Endothelial cell of umbilical vein (primary cell): ENCODE measurements at regions not wholly inside any gene's neighbourhood (a gene's known extent, or its start where the extent isn't known, plus 50 kb on each side); places are given as distances from the start of the nearest gene placed in this dataset.

Source experiments
- BruUV-seq: library from RNA; stranded (reverse); fragments of 400-500 nt; replicated peaks from 2 replicates; lab custom pipeline; 2021; lab: Mats Ljungman, UMichigan
- CTCF ChIA-PET: fragments of 300-600, 350-600 bp; sonication (Branson Sonifier 250); formaldehyde crosslinking; loops from one replicate; lab custom pipeline; 2021; ENCODE audit warnings: antibody characterized with exemption, inconsistent platforms; lab: Charles Lee
- POLR2A ChIA-PET: fragments of 300-600, 350-600 bp; sonication (Branson Sonifier 250); formaldehyde crosslinking; loops from one replicate; lab custom pipeline; 2021; ENCODE audit warnings: antibody characterized with exemption, inconsistent platforms; lab: Charles Lee
- DNase-seq: peaks from one replicate; pipeline ENCODE4 v3.0.0-alpha.2; 2011; ENCODE audit warnings: low read depth, low spot score
- FAIRE-seq: peaks from 2 replicates; lab custom pipeline; 2011; peaks lifted over from hg19 to GRCh38; lab: Jason Lieb, UNC
- H2AFZ ChIP-seq: 2 replicates; pipeline ENCODE4 v1.6.0; 2012; ENCODE audit warnings: low read depth, low read length, control low read depth, inconsistent platforms
- H3K27ac ChIP-seq: 2 replicates; pipeline ENCODE4 v1.5.1; 2011; ENCODE audit warnings: low read depth, mild to moderate bottlenecking, control low read depth, low read length, moderate library complexity; ENCODE audit not compliant: insufficient read depth
- H3K27me3 ChIP-seq, 2 experiments: 2 replicates each; pipeline versions ENCODE4 v1.6.0 to v1.6.1; 2011; ENCODE audit warnings: low read length in 2 of 2, mixed read lengths in 1 of 2; ENCODE audit not compliant: control insufficient read depth in 2 of 2, insufficient read depth in 2 of 2
- H3K36me3 ChIP-seq, 2 experiments: 2 replicates in 1 of 2; 3 replicates in 1 of 2; pipeline ENCODE4 v1.5.1; 2011; ENCODE audit warnings: low read length in 2 of 2, mild to moderate bottlenecking in 1 of 2, moderate library complexity in 1 of 2; ENCODE audit not compliant: control insufficient read depth in 2 of 2, insufficient read depth in 2 of 2; ENCODE audit errors: extremely low read depth in 1 of 2
- H3K4me1 ChIP-seq: 3 replicates; pipeline ENCODE4 v1.5.1; 2011; ENCODE audit warnings: mild to moderate bottlenecking, low read length; ENCODE audit not compliant: control insufficient read depth, insufficient read depth; ENCODE audit errors: extremely low read depth
- H3K4me2 ChIP-seq: 2 replicates; pipeline ENCODE4 v1.6.1; 2011; ENCODE audit warnings: low read length, control low read depth, mixed read lengths; ENCODE audit not compliant: insufficient read depth
- H3K4me3 ChIP-seq, 3 experiments: fragments of 200-600 bp in 1 of 3; sonication (generic), shearing (Covaris generic) in 1 of 3; replicated peaks in 1 of 3; 2 replicates each; pipeline ENCODE4 v1.5.1; 2011 to 2016; ENCODE audit warnings: control low read depth in 3 of 3, low read length in 3 of 3, mild to moderate bottlenecking in 2 of 3, inconsistent platforms in 1 of 3, low read depth in 1 of 3, moderate library complexity in 1 of 3; ENCODE audit not compliant: insufficient read depth in 1 of 3
- H3K79me2 ChIP-seq: 2 replicates; pipeline ENCODE4 v1.6.0; 2012; ENCODE audit warnings: low read length, inconsistent platforms; ENCODE audit not compliant: control insufficient read depth, insufficient read depth
- H3K9ac ChIP-seq: replicated peaks from 2 replicates; pipeline ENCODE3; 2011; ENCODE audit warnings: low read length, control low read depth; ENCODE audit not compliant: insufficient read depth; ENCODE audit errors: extremely low read depth
- H3K9me1 ChIP-seq: replicated peaks from 3 replicates; pipeline ENCODE4 v1.6.0; 2011; ENCODE audit warnings: mild to moderate bottlenecking, low read length; ENCODE audit not compliant: control insufficient read depth, insufficient read depth; ENCODE audit errors: extremely low read depth
- H3K9me3 ChIP-seq: replicated peaks from 2 replicates; pipeline ENCODE4 v1.5.1; 2012; ENCODE audit warnings: low read length, inconsistent platforms; ENCODE audit not compliant: control insufficient read depth, insufficient read depth
- H4K20me1 ChIP-seq: replicated peaks from 2 replicates; pipeline ENCODE3; 2011; ENCODE audit warnings: mild to moderate bottlenecking, low read length; ENCODE audit not compliant: control insufficient read depth, insufficient read depth; ENCODE audit errors: extremely low read depth
- EZH2 ChIP-seq: IDR thresholded peaks from 2 replicates; pipeline ENCODE4 v1.6.1; 2012; ENCODE audit warnings: borderline replicate concordance, low read depth, mild to moderate bottlenecking, moderate library complexity, low read length, inconsistent platforms; ENCODE audit not compliant: severe bottlenecking
- FOS ChIP-seq: IDR thresholded peaks from 2 replicates; pipeline ENCODE4 v1.6.1; 2011; ENCODE audit warnings: mild to moderate bottlenecking, low read length, moderate library complexity, borderline replicate concordance; ENCODE audit not compliant: insufficient read depth
- GATA2 ChIP-seq: IDR thresholded peaks from 2 replicates; pipeline ENCODE4 v1.7.0; 2011; ENCODE audit warnings: low read depth, mild to moderate bottlenecking, moderate library complexity, mixed read lengths, low read length; ENCODE audit not compliant: insufficient read length, insufficient read depth
- JUN ChIP-seq: IDR thresholded peaks from 2 replicates; pipeline ENCODE4 v1.6.1; 2011; ENCODE audit warnings: borderline replicate concordance, low read depth; ENCODE audit not compliant: insufficient read length, insufficient read depth
- MAX ChIP-seq: IDR thresholded peaks from 2 replicates; pipeline ENCODE4 v1.6.1; 2011; ENCODE audit not compliant: insufficient read depth, insufficient read length
- MYC ChIP-seq: IDR thresholded peaks from one replicate; pipeline ENCODE4 v1.6.1; 2011; ENCODE audit warnings: mild to moderate bottlenecking, low read depth, low read length
- POLR2A ChIP-seq: IDR thresholded peaks from 2 replicates; pipeline ENCODE4 v1.6.1; 2012; ENCODE audit warnings: low read depth, mild to moderate bottlenecking, control low read depth, low read length
- POLR2AphosphoS5 ChIP-seq: IDR thresholded peaks from 2 replicates; pipeline ENCODE4 v1.6.1; 2012; ENCODE audit warnings: low read depth, mild to moderate bottlenecking, control low read depth, low read length, moderate library complexity; ENCODE audit not compliant: insufficient read depth
- dilution Hi-C: fragments of 300-500 bp; cut with MboI; formaldehyde crosslinking; loops from one replicate; pipeline ENCODE4 v1.15.0; 2019; ENCODE audit warnings: low sequenced_read_pairs; ENCODE audit not compliant: extremely low pct_ligation_motif_present
- intact Hi-C: fragments of 100-400 bp; cut with micrococcal nuclease; formaldehyde crosslinking; loops from one replicate; pipeline ENCODE4 v1.10.0; 2022
- TF ChIP-seq, protein P1 (sequence below), 2 donors: IDR thresholded peaks; 1 replicate in 1 of 2; 2 replicates in 1 of 2; pipeline ENCODE4 v1.5.1; 2011; ENCODE audit warnings: low read length in 2 of 2, mild to moderate bottlenecking in 2 of 2, moderate library complexity in 2 of 2, control low read depth in 1 of 2, inconsistent platforms in 1 of 2, low read depth in 1 of 2; ENCODE audit not compliant: insufficient read depth in 1 of 2; ENCODE audit errors: extremely low read depth in 1 of 2

DNA sequence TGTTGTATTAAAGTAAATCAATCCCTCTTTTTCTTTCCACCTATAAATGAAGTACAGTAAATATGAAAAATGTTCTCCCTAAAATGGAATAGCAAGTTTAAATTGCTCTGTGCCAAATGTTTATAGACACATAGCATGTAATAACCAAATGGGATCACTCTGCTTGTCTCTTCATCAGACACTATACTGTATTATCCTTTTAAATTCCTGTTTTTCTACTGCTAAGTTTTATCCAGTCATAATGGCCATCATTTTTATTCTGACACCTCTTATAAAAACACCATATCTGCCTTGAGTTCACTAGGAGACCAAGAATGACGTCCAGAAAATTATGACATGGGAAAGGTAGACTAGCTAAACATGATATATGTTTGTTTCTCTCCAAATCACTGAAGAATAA, 252.8 kb downstream of the CAAP1 start:
- no peaks in the 10 kb centered on the region for H3K27me3 ChIP-seq
- H3K9ac ChIP-seq = no peak overlapping the region
- CTCF ChIA-PET = interaction anchor here (0.6 kb wide), 1 partner anchor 1598 kb away, joined by 3 read pairs; no protein-coding TSS in a partner anchor
- no peak for FAIRE-seq
- H3K9me1 ChIP-seq = no peaks in the 10 kb centered on the region
- H2AFZ ChIP-seq = no peak overlapping the region
- H4K20me1 ChIP-seq = no peaks in the 10 kb centered on the region
- no peak overlapping the region for H3K4me3 ChIP-seq
- no peak overlapping the region for H3K4me2 ChIP-seq
- H3K36me3 ChIP-seq = no peaks in the 10 kb centered on the region
- dilution Hi-C loops = no loop called here
- POLR2A ChIA-PET = no interaction called here
- TF ChIP-seq JUN (no peak), FOS (no peak), EZH2 (no peak), MYC (no peak), POLR2AphosphoS5 (no peak), POLR2A (no peak), MAX (no peak), GATA2 (no peak)
- TF ChIP-seq, protein P1, sequence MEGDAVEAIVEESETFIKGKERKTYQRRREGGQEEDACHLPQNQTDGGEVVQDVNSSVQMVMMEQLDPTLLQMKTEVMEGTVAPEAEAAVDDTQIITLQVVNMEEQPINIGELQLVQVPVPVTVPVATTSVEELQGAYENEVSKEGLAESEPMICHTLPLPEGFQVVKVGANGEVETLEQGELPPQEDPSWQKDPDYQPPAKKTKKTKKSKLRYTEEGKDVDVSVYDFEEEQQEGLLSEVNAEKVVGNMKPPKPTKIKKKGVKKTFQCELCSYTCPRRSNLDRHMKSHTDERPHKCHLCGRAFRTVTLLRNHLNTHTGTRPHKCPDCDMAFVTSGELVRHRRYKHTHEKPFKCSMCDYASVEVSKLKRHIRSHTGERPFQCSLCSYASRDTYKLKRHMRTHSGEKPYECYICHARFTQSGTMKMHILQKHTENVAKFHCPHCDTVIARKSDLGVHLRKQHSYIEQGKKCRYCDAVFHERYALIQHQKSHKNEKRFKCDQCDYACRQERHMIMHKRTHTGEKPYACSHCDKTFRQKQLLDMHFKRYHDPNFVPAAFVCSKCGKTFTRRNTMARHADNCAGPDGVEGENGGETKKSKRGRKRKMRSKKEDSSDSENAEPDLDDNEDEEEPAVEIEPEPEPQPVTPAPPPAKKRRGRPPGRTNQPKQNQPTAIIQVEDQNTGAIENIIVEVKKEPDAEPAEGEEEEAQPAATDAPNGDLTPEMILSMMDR (IDR thresholded peaks at IDR 0.05; ENCODE audit: extremely low read depth in 1 of 2, insufficient read depth in 1 of 2, low read depth in 1 of 2, low read length in 2 of 2) = no peak
- no peak for DNase-seq
- no peak overlapping the region for H3K27ac ChIP-seq
- no peaks in the 10 kb centered on the region for H3K9me3 ChIP-seq
- intact Hi-C loops = no loop called here
- BruUV-seq = no TSS peak
- H3K4me1 ChIP-seq = no peaks in the 10 kb centered on the region
- H3K79me2 ChIP-seq = no peaks in the 10 kb centered on the region
